ENCODE measurements at regions not wholly inside any gene's neighbourhood (a gene's known extent, or its start where the extent isn't known, plus 50 kb on each side); places are given as distances from the start of the nearest gene placed in this dataset.

- Histone ChIP-seq H3K4me1 (ENCODE audit: control insufficient read depth in 4 of 4, insufficient read depth in 4 of 4, low read length in 3 of 4) (no peaks in the 10 kb centered on the region), H3K4me3 (ENCODE audit: low read depth in 1 of 3, low read length in 3 of 3) (no peak overlapping the region), H3K9me3 (ENCODE audit: control insufficient read depth in 4 of 4, low read length in 3 of 4) (no peaks in the 10 kb centered on the region), H3K27ac (ENCODE audit: low read depth in 1 of 2, low read length in 2 of 2) (no peak overlapping the region), H3K36me3 (ENCODE audit: control insufficient read depth in 4 of 4, insufficient read depth in 3 of 4, low read depth in 1 of 4, low read length in 3 of 4) (no peaks in the 10 kb centered on the region), H3K9ac (ENCODE audit: low read depth in 1 of 2, low read length in 2 of 2) (no peak overlapping the region), H3K27me3 (ENCODE audit: control insufficient read depth in 4 of 4, insufficient read depth in 4 of 4, low read length in 3 of 4) (no peaks in the 10 kb centered on the region)
- no peak for DNase-seq (ENCODE audit: low spot score)
- TF ChIP-seq EGR1 (IDR thresholded peaks at IDR 0.05; ENCODE audit: low read depth in 2 of 2): no peak
- TF ChIP-seq REST (IDR thresholded peaks at IDR 0.05): no peak
- TF ChIP-seq JUND (IDR thresholded peaks at IDR 0.05): no peak
- TF ChIP-seq ATF3 (IDR thresholded peaks at IDR 0.05): no peak
- TF ChIP-seq HNF4A (conservative IDR thresholded peaks at IDR 0.05): no peak
- TF ChIP-seq TAF1 (conservative IDR thresholded peaks at IDR 0.05): no peak
- no peak for TF ChIP-seq MAX (IDR thresholded peaks at IDR 0.05)
- TF ChIP-seq GABPA (IDR thresholded peaks at IDR 0.05 in 1 of 2, conservative IDR thresholded peaks at IDR 0.05 in 1 of 2): no peak
- no peak for TF ChIP-seq YY1 (IDR thresholded peaks at IDR 0.05)
- TF ChIP-seq NR2F2 (IDR thresholded peaks at IDR 0.05): no peak
- TF ChIP-seq FOXA1 (IDR thresholded peaks at IDR 0.05): no peak
- TF ChIP-seq RAD21 (IDR thresholded peaks at IDR 0.05): no peak
- no peak for TF ChIP-seq SP1 (IDR thresholded peaks at IDR 0.05)
- no peak for TF ChIP-seq RXRA (IDR thresholded peaks at IDR 0.05)
- no peak for TF ChIP-seq ZBTB33 (IDR thresholded peaks at IDR 0.05)
- TF ChIP-seq HNF4G (IDR thresholded peaks at IDR 0.05): no peak
- TF ChIP-seq CTCF (IDR thresholded peaks at IDR 0.05; ENCODE audit: low read depth, low read length, missing input control): no peak
- no peak for TF ChIP-seq FOXA2 (IDR thresholded peaks at IDR 0.05)
- WGBS: 69% methylated on average over 2 of the region's 2 CpGs
Measured at GRCh38 chr3:135419155-135419554, 546.4 kb upstream of the PPP2R3A start.

All from liver (tissue), 8 donors.